GM18519 (cell line): ENCODE measurements at regions not wholly inside any gene's neighbourhood (a gene's known extent, or its start where the extent isn't known, plus 50 kb on each side); places are given as distances from the start of the nearest gene placed in this dataset.

Experiments used
- ATAC-seq: cut with Tn5 transposase; IDR thresholded peaks from one replicate; pipeline ENCODE4 v1.9.1; 2021; ENCODE audit warnings: mild to moderate bottlenecking, moderate library complexity; ENCODE audit not compliant: unreplicated experiment, low FRiP score

DNA sequence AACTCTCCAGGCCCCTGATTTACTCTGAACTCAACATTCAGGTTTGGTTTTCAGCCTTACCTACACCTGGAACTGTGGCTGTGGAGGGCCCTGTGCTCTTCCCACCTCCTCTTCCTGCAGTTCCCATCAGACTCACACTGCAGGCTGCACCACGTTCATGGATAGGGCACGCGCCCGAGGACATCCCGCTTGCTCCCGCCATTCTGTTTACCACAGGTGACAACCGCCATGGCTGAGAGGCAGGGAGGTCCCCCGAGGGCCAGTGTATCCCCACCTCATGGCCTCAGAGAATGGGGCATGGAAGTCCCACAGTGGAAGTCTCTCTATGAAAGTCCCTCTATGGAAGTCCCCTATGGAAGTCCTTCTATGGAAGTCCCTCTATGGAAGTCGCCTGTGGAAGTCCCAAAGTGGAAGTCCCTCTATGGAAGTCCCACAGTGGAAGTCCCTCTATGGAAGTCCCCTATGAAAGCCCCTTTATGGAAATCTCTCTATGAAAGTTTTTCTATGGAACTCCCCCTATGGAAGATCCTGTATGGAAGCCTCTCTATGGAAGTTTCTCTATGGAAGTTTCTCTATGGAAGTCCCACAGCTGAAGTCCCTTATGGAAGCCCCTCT, 358.4 kb upstream of the SALL3 start:
- ATAC-seq: no peak

- no peak for ATAC-seq
Observed at GRCh38 chr18:78622251-78622906, 357.2 kb upstream of the SALL3 start.

- ATAC-seq: no peak
Observed at GRCh38 chr18:78622907-78623541, 356.6 kb upstream of the SALL3 start.

DNA sequence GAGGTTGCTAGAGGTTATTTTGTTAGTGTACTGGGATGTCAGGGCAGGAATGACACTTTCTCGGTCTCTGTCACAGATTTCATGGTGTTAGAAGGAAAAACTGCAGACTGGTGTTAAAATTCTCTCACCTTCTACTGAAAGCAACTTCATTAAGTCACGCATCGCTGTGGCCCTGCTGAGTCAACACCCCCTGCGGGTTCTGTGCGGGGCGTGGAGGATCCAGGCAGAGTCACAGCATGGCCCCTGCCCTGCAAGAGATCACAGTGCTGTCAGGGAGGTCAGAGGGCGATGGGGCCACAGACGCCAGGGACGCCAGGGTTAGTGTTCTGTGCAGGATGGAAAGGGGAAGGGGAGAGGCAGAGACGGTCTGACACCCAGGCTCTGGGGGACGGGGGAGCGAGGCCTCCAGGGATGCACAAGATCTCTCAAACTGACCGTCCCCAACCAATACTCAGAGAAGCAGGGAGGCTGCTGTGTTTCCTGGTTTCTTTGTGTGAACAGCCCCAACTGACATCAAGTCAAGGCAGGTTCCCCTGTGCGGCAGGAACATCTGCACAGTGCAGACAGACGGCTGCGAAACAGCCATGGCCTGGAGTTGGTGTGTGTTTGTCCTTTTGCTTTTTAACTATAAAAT, 354.9 kb upstream of the SALL3 start:
- ATAC-seq: no peak

GRCh38 chr18:78625847-78626246, 353.8 kb upstream of the SALL3 start:
- ATAC-seq: no peak

- ATAC-seq: no peak
Observed at GRCh38 chr18:78627551-78628346, 351.9 kb upstream of the SALL3 start.

DNA sequence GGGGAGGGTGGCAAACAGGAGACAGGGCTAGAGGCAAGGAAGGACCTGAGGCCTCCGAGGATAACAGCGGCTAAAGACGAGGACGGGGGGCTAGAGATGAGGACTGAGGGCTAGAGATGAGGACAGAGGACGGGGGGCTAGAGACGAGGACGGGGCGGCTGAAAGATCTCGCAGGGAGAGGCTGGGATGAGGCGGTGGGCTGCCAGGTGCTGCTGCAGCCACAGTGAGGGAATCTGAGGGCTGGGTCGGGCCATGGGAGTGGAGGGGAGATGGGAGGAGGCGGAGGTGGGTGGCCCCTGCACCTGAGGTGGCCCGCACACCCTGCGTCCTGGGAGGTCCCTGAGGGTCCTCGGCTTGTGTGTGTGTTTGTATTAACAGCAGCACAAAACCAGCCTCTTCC, 350.2 kb upstream of the SALL3 start:
- no peak for ATAC-seq

GRCh38 chr18:78630356-78630755, 349.3 kb upstream of the SALL3 start:
- no peak for ATAC-seq

DNA sequence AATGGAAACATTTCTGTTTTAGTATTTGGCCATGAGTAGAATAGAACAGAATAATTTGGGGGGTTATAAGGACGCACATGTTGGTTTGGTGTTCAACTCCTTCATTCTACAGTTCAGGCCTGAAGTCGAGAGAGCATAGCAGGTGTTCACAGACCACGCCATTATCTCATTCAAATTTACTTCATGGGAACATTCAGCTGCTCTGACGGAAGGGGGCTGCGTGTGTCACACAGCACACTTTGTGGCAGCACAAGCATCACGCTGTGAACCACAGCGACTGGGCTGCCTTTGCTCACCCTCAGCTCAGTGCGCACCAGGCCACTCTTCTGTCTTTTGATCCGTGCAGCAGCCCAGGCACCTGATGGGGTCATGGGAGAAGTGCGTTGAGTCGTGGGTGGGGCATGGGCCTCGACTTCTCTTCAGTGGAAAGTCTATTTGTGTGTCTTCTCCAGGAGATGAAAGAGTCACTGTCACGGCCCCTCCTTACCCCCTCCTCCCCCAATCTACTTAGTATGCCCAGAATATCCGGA, 348.6 kb upstream of the SALL3 start:
- no peak for ATAC-seq

GRCh38 chr18:78632111-78632541, 347.5 kb upstream of the SALL3 start:
- no peak for ATAC-seq

- no peak for ATAC-seq
Observed at GRCh38 chr18:78634061-78634696, 345.4 kb upstream of the SALL3 start.

DNA sequence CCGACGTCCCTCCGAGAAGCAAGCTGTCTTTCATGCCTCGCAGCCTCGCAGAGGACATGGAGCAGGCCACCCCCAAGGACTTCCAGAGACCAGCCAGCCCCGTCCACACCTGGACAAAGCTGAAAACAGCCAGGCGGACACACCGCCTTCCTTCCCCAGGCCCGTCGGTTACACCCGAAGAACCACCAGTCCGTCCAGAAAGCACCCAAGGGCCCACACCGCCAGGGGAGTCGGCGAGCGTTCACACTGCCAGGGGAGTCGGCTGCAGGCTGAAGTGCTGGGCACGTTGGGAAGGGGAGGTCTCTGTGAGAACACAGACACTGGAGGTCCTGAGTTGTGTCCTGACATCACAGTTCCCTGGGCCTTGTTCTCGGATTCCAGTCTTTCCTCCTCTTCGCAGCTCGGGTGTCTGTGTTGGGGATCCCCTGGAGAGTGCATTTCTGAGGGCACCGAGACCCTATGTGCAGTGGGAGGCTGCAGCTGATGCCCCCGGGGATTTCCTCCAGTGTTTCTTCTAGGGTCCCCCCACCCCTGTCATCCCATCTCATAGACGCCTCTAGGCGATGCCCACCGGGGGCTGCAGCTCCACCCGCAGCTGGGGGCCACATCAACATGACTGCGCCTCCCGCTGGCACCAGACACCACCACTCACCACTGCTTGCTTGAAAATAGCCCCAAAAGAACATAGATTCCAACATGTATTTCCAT, 344.4 kb upstream of the SALL3 start:
- no peak for ATAC-seq

DNA sequence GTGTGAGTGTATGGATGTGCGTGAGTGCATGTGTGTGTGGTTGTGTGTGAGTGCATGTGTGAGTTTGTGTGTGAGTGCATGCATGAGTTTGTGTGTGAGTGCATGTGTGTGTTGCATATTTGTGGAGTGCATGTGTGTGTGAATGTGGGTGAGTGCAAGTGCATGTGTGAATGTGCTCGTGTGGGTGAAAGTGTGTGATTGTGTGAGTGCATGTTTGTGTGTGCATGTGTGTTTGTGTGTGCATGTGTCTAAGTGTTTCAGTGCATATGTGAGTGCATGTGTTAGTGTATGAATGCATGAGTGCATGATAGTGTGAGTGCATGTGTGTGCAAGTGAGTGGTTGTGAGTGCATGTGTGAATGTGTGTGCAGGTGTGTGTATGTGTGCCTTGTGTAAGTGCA, 343.4 kb upstream of the SALL3 start:
- no peak for ATAC-seq

GRCh38 chr18:78637442-78638402, 341.9 kb upstream of the SALL3 start:
- no peak for ATAC-seq

- no peak for ATAC-seq
Observed at GRCh38 chr18:78639006-78639950, 340.3 kb upstream of the SALL3 start.

DNA sequence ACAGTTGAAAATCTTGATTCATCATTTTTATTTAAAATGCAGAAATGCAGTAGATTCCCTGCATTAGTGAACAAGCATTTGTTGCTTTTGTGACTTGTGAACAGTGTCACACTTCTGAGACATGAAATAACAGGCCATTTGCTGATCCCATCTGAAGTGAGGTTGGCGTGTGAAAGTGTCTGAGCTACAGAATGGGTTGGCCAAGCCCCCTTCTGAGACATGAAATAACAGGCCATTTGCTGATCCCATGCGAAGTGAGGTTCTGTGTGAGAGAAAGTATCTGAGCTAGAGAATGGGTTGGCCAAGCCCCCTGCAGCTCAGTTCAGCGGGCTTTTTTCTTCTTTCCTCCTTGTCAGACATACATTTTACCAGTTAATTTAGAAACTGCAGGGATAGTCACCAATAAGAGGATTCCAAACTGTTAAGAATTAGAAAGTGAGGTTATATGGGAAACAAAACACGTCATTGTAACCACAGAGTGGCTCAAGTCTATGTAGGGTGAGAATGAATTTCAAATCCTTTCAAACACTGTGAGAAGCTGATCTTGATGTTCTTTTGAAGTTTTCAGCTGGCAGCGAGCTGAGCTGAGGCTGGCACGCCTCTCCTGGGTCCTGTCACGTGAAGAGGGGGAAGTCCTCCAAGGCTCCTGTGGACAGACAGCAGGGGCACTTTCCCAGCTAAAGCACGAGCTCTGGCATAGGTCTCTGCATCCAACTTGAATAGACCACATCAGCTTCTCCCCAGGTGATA, 339.2 kb upstream of the SALL3 start:
- no peak for ATAC-seq
